A549 (cell line): ENCODE measurements at regions not wholly inside any gene's neighbourhood (a gene's known extent, or its start where the extent isn't known, plus 50 kb on each side); places are given as distances from the start of the nearest gene placed in this dataset.

Experiments
- ATAC-seq, 2 experiments: fragments of 200-7000 bp in 1 of 2; fragments of >200 bp in 1 of 2; cut with Nextera tagmentation in 1 of 2; cut with Tn5 transposase in 1 of 2; 3 replicates each; pipeline versions ENCODE4 v1.8.0 to v1.9.1; 2018 to 2020; ENCODE audit warnings: mild to moderate bottlenecking in 1 of 2, moderate library complexity in 1 of 2
- CTCF ChIA-PET: fragments of 300-600 bp; sonication (Branson Sonifier 250); formaldehyde crosslinking; extraction: SDS; loops from one replicate; lab custom pipeline; 2021; ENCODE audit warnings: antibody characterized with exemption, inconsistent platforms; lab: Yijun Ruan, JAX
- POLR2A ChIA-PET: fragments of 350-600 bp; formaldehyde crosslinking; extraction: SDS; loops from one replicate; lab custom pipeline; 2021; ENCODE audit warnings: antibody characterized with exemption, inconsistent platforms; lab: Yijun Ruan, JAX
- DNase-seq, 2 experiments: peaks; one replicate each; pipeline versions ENCODE4 v3.0.0 to v3.0.0-alpha.2; 2011 to 2016; ENCODE audit warnings: low read depth in 1 of 2, low spot score in 1 of 2
- FAIRE-seq: peaks from 2 replicates; lab custom pipeline; 2011; peaks lifted over from hg19 to GRCh38; lab: Jason Lieb, UNC
- H3K27ac ChIP-seq, 2 experiments: fragments of >200 bp; sonication (Bioruptor Twin); formaldehyde crosslinking; 3 replicates each; pipeline ENCODE4 v1.5.1; 2016 to 2017
- H3K4me1 ChIP-seq: fragments of >200 bp; sonication (Bioruptor Twin); formaldehyde crosslinking; 3 replicates; pipeline ENCODE4 v1.6.1; 2016
- H3K4me2 ChIP-seq: fragments of >200 bp; sonication (Bioruptor Twin); formaldehyde crosslinking; 3 replicates; pipeline ENCODE4 v1.6.1; 2016
- H3K4me3 ChIP-seq: fragments of >200 bp; sonication (Bioruptor Twin); formaldehyde crosslinking; 3 replicates; pipeline ENCODE4 v1.5.1; 2016
- H3K9me3 ChIP-seq: fragments of >200 bp; sonication (Bioruptor Twin); formaldehyde crosslinking; 3 replicates; pipeline ENCODE4 v1.6.1; 2016
- BHLHE40 ChIP-seq: IDR thresholded peaks from 2 replicates; pipeline ENCODE4 v1.6.1; 2012; ENCODE audit warnings: low read depth, low read length, inconsistent platforms
- CEBPB ChIP-seq, 2 experiments: fragments of >200 bp in 1 of 2; sonication (Bioruptor Twin) in 1 of 2; formaldehyde crosslinking in 1 of 2; IDR thresholded peaks; 2 replicates each; pipeline ENCODE4 v1.6.1; 2012 to 2016
- EHF ChIP-seq: fragments of 250-450 bp; sonication (Bioruptor Pico); IDR thresholded peaks from 2 replicates; pipeline ENCODE4 v1.5.0; 2020; ENCODE audit warnings: mild to moderate bottlenecking
- EP300 ChIP-seq, 2 experiments: fragments of >200 bp; sonication (Bioruptor Twin); formaldehyde crosslinking; IDR thresholded peaks; 2 replicates in 1 of 2; 3 replicates in 1 of 2; pipeline ENCODE4 v1.6.1; 2016 to 2017
- FOSB ChIP-seq: fragments of 250-450 bp; sonication (Bioruptor Pico); IDR thresholded peaks from 2 replicates; pipeline ENCODE4 v1.5.0; 2020; ENCODE audit warnings: mild to moderate bottlenecking, moderate library complexity
- FOSL2 ChIP-seq, 2 experiments: fragments of 450-650 bp in 1 of 2; fragments of >200 bp in 1 of 2; sonication (Bioruptor Twin) in 1 of 2; formaldehyde crosslinking; IDR thresholded peaks; 2 replicates each; pipeline versions ENCODE4 v1.5.0 to v1.6.1; 2016 to 2020; ENCODE audit warnings: mild to moderate bottlenecking in 1 of 2, moderate library complexity in 1 of 2
- GATA3 ChIP-seq: IDR thresholded peaks from 2 replicates; pipeline ENCODE4 v1.6.1; 2012; ENCODE audit warnings: borderline replicate concordance
- HEYL ChIP-seq: fragments of 250-450 bp; sonication (Bioruptor Pico); IDR thresholded peaks from 2 replicates; pipeline ENCODE4 v1.8.0; 2021; ENCODE audit warnings: mild to moderate bottlenecking, moderate library complexity
- JUN ChIP-seq, 2 experiments: fragments of >200 bp; sonication (Bioruptor Twin); formaldehyde crosslinking; IDR thresholded peaks; 2 replicates in 1 of 2; 3 replicates in 1 of 2; pipeline ENCODE4 v1.6.1; 2016 to 2017
- JUNB ChIP-seq: fragments of >200 bp; sonication (Bioruptor Twin); formaldehyde crosslinking; IDR thresholded peaks from 2 replicates; pipeline ENCODE4 v1.6.1; 2016
- KDM5A ChIP-seq: fragments of 200-600 bp; sonication (generic); IDR thresholded peaks from 2 replicates; pipeline ENCODE4 v1.6.1; 2016; ENCODE audit warnings: antibody characterized with exemption, mild to moderate bottlenecking
- MAFK ChIP-seq: fragments of 450-650 bp; IDR thresholded peaks from 2 replicates; pipeline ENCODE4 v1.6.1; 2014; ENCODE audit not compliant: partially characterized antibody
- MYC ChIP-seq: IDR thresholded peaks from 2 replicates; pipeline ENCODE4 v1.6.1; 2012; ENCODE audit warnings: mild to moderate bottlenecking, inconsistent platforms, low read length, improper control_type of control experiment, borderline replicate concordance
- NFE2L2 ChIP-seq: fragments of 150-350 bp; conservative IDR thresholded peaks from 2 replicates; pipeline ENCODE4 v1.6.1; 2014; ENCODE audit warnings: low read length
- NPAS2 ChIP-seq: fragments of 250-450 bp; sonication (Bioruptor Pico); IDR thresholded peaks from 2 replicates; pipeline ENCODE4 v1.8.0; 2022; ENCODE audit warnings: mild to moderate bottlenecking, moderate library complexity, borderline replicate concordance
- NR3C1 ChIP-seq: fragments of >200 bp; sonication (Bioruptor Twin); formaldehyde crosslinking; IDR thresholded peaks from 3 replicates; pipeline ENCODE4 v1.6.1; 2017
- PHF8 ChIP-seq: fragments of 200-600 bp; sonication (generic); IDR thresholded peaks from 2 replicates; pipeline ENCODE4 v1.6.1; 2016; ENCODE audit warnings: low read depth, mild to moderate bottlenecking, antibody characterized with exemption, moderate library complexity, borderline replicate concordance
- POLR2A ChIP-seq: IDR thresholded peaks from 2 replicates; pipeline ENCODE4 v1.6.1; 2012; ENCODE audit warnings: mild to moderate bottlenecking, low read length
- RARB ChIP-seq: fragments of 250-450 bp; sonication (Bioruptor Pico); IDR thresholded peaks from 2 replicates; pipeline ENCODE4 v1.8.0; 2021; ENCODE audit warnings: mild to moderate bottlenecking, moderate library complexity
- RNF2 ChIP-seq: fragments of 200-600 bp; sonication (generic); IDR thresholded peaks from 2 replicates; pipeline ENCODE4 v1.6.1; 2016; ENCODE audit warnings: low read depth, mild to moderate bottlenecking, antibody characterized with exemption, moderate library complexity, borderline replicate concordance
- SMC3 ChIP-seq: fragments of >200 bp; sonication (Bioruptor Twin); formaldehyde crosslinking; IDR thresholded peaks from 3 replicates; pipeline ENCODE4 v1.6.1; 2018; ENCODE audit warnings: inconsistent platforms
- ZNF302 ChIP-seq: fragments of 250-450 bp; sonication (Bioruptor Pico); IDR thresholded peaks from 2 replicates; pipeline ENCODE4 v1.9.0; 2021; ENCODE audit warnings: inconsistent platforms, mild to moderate bottlenecking, moderate library complexity
- WGBS: methylation state at CpG from one replicate; pipeline ENCODE4 v1.1.6; 2017; ENCODE audit errors: missing lambda C conversion rate; 5-methylcytosine and 5-hydroxymethylcytosine counted together
- TF ChIP-seq, protein P1 (sequence below): fragments of 450-650 bp; IDR thresholded peaks from 2 replicates; pipeline ENCODE4 v1.6.1; 2014; ENCODE audit warnings: antibody characterized with exemption
- TF ChIP-seq, protein P2 (sequence below): fragments of 200-600 bp; sonication (generic); IDR thresholded peaks from 2 replicates; pipeline ENCODE4 v1.6.1; 2016; ENCODE audit warnings: antibody characterized with exemption, mild to moderate bottlenecking, moderate library complexity
- TF ChIP-seq, protein P3 (sequence below): IDR thresholded peaks from 2 replicates; pipeline ENCODE4 v1.6.1; 2012
- TF ChIP-seq, protein P4 (sequence below): fragments of 250-450 bp; sonication (Bioruptor Pico); IDR thresholded peaks from 2 replicates; pipeline ENCODE4 v1.5.0; 2021; ENCODE audit warnings: mild to moderate bottlenecking, moderate library complexity, borderline replicate concordance

DNA sequence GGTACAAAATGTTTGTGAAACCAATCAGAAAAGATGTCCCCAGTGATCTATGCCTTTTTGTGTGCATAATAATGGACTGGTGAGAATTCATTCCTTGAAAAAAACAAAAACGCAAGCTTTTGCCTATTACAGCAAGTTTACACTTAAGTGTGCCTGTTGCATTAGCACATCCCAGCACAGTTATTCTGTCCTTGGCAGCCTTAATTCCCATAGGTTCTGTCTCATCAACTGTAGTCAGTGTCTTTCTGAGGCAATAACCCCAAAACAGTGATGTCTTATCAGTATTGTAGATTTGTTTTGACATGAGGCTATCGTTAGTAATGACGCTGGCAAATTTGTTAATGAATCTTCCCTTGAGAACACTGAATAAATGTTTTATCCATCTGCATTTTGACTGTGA, 109.9 kb upstream of the KCTD3 start:
- no peak for TF ChIP-seq EP300 (IDR thresholded peaks at IDR 0.05)
- no peak for TF ChIP-seq PHF8
- TF ChIP-seq JUN (IDR thresholded peaks at IDR 0.05), result no peak
- TF ChIP-seq RARB, result no peak
- TF ChIP-seq, protein P1, sequence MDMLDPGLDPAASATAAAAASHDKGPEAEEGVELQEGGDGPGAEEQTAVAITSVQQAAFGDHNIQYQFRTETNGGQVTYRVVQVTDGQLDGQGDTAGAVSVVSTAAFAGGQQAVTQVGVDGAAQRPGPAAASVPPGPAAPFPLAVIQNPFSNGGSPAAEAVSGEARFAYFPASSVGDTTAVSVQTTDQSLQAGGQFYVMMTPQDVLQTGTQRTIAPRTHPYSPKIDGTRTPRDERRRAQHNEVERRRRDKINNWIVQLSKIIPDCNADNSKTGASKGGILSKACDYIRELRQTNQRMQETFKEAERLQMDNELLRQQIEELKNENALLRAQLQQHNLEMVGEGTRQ, result no peak
- no peak for TF ChIP-seq NPAS2 (CRISPR knock-in tag)
- TF ChIP-seq MYC, result no peak
- TF ChIP-seq NFE2L2, result no peak
- no peaks in the 10 kb centered on the region for H3K4me1 ChIP-seq
- no peak for FAIRE-seq
- no peak overlapping the region for H3K4me3 ChIP-seq
- DNase-seq, result no peak
- no peak overlapping the region for H3K4me2 ChIP-seq
- 74% methylated on average over 3 of the region's 3 CpGs for WGBS
- ChIA-PET POLR2A (no interaction called here), CTCF (no interaction called here)
- H3K27ac ChIP-seq, result no peak overlapping the region
- no peak for ATAC-seq
- no peaks in the 10 kb centered on the region for H3K9me3 ChIP-seq

DNA sequence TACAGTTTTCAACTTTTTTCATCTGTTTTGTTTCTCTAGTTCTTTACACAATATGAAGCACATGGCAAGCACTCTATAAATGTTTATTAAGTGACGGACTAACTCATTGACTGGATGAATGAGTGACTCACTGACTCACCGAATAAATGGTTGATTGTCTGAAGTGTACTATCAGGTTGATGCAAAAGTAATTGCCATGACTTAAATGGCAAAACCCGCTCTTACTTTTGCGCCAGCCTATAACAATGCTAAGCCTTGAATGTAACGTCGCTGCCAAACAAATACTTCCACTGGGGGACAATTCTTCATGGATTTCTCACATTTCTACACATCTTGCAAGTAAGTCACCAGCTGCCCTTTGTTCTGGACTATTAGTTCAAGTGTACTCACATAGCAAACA, 109.0 kb upstream of the KCTD3 start:
- 26% methylated on average over 6 of the region's 6 CpGs for WGBS
- TF ChIP-seq FOSL2 (IDR thresholded peaks at IDR 0.05) (no peak), FOSL2 (CRISPR knock-in tag; IDR thresholded peaks at IDR 0.05) (no peak), POLR2A (no peak), SMC3 (no peak), HEYL (CRISPR knock-in tag) (no peak)
- TF ChIP-seq, all 56 proteins: peak for 0
- ATAC-seq, result no peak
- Histone ChIP-seq H3K4me1 (no peaks in the 10 kb centered on the region), H3K4me2 (no peak overlapping the region), H3K27ac (no peak overlapping the region), H3K9me3 (no peaks in the 10 kb centered on the region), H3K4me3 (no peak overlapping the region)
- FAIRE-seq, result no peak
- ChIA-PET CTCF (no interaction called here), POLR2A (no interaction called here)
- no peak for DNase-seq

DNA sequence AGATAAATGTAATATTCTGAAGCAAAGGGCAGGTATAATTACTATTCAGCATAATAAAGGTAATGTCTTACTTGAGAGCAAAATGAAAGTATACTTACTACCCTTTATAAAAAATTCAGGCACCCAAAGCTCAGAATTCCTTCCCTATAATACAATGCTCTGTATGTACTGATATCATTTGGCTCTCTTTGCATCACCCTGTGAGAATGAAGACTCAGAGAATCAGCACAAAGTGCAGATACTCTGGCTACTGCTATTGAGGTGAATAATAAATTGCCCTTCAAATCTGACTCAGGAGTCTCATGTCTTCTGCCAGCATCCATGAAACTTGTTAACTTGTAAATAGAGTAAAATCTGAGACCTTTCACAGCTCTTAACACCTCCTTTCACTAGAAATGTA, 108.5 kb upstream of the KCTD3 start:
- DNase-seq, result no peak
- Histone ChIP-seq H3K27ac (no peak overlapping the region), H3K4me3 (no peak overlapping the region), H3K4me2 (no peak overlapping the region), H3K4me1 (no peaks in the 10 kb centered on the region), H3K9me3 (no peaks in the 10 kb centered on the region)
- no peak for ATAC-seq
- no peak for FAIRE-seq
- POLR2A ChIA-PET, result no interaction called here
- TF ChIP-seq, protein P2, sequence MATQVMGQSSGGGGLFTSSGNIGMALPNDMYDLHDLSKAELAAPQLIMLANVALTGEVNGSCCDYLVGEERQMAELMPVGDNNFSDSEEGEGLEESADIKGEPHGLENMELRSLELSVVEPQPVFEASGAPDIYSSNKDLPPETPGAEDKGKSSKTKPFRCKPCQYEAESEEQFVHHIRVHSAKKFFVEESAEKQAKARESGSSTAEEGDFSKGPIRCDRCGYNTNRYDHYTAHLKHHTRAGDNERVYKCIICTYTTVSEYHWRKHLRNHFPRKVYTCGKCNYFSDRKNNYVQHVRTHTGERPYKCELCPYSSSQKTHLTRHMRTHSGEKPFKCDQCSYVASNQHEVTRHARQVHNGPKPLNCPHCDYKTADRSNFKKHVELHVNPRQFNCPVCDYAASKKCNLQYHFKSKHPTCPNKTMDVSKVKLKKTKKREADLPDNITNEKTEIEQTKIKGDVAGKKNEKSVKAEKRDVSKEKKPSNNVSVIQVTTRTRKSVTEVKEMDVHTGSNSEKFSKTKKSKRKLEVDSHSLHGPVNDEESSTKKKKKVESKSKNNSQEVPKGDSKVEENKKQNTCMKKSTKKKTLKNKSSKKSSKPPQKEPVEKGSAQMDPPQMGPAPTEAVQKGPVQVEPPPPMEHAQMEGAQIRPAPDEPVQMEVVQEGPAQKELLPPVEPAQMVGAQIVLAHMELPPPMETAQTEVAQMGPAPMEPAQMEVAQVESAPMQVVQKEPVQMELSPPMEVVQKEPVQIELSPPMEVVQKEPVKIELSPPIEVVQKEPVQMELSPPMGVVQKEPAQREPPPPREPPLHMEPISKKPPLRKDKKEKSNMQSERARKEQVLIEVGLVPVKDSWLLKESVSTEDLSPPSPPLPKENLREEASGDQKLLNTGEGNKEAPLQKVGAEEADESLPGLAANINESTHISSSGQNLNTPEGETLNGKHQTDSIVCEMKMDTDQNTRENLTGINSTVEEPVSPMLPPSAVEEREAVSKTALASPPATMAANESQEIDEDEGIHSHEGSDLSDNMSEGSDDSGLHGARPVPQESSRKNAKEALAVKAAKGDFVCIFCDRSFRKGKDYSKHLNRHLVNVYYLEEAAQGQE, result no peak
- TF ChIP-seq MAFK (no peak), JUNB (no peak), CEBPB (IDR thresholded peaks at IDR 0.05) (no peak), KDM5A (no peak), NFE2L2 (no peak), FOSB (no peak), EHF (no peak), RNF2 (no peak), GATA3 (no peak), HEYL (CRISPR knock-in tag) (no peak), RARB (no peak), NR3C1 (no peak), BHLHE40 (no peak), ZNF302 (no peak), EP300 (IDR thresholded peaks at IDR 0.05) (no peak)
- TF ChIP-seq, protein P1, result no peak
- TF ChIP-seq, protein P3, sequence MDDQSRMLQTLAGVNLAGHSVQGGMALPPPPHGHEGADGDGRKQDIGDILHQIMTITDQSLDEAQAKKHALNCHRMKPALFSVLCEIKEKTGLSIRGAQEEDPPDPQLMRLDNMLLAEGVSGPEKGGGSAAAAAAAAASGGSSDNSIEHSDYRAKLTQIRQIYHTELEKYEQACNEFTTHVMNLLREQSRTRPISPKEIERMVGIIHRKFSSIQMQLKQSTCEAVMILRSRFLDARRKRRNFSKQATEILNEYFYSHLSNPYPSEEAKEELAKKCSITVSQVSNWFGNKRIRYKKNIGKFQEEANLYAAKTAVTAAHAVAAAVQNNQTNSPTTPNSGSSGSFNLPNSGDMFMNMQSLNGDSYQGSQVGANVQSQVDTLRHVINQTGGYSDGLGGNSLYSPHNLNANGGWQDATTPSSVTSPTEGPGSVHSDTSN, result no peak
- TF ChIP-seq, protein P4, sequence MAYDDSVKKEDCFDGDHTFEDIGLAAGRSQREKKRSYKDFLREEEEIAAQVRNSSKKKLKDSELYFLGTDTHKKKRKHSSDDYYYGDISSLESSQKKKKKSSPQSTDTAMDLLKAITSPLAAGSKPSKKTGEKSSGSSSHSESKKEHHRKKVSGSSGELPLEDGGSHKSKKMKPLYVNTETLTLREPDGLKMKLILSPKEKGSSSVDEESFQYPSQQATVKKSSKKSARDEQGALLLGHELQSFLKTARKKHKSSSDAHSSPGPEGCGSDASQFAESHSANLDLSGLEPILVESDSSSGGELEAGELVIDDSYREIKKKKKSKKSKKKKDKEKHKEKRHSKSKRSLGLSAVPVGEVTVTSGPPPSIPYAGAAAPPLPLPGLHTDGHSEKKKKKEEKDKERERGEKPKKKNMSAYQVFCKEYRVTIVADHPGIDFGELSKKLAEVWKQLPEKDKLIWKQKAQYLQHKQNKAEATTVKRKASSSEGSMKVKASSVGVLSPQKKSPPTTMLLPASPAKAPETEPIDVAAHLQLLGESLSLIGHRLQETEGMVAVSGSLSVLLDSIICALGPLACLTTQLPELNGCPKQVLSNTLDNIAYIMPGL (CRISPR knock-in tag), result no peak
- CTCF ChIA-PET, result no interaction called here
